C4-2B (cell line): ENCODE measurements at regions not wholly inside any gene's neighbourhood (a gene's known extent, or its start where the extent isn't known, plus 50 kb on each side); places are given as distances from the start of the nearest gene placed in this dataset.

ENCODE experiments used
- ZFX ChIP-seq: fragments of 450-650 bp; IDR thresholded peaks from 2 replicates; pipeline ENCODE4 v1.6.1; 2017
- TF ChIP-seq, protein P1 (sequence below): fragments of 450-650 bp; conservative IDR thresholded peaks from 2 replicates; pipeline ENCODE4 v1.5.1; 2017; ENCODE audit warnings: mild to moderate bottlenecking

DNA sequence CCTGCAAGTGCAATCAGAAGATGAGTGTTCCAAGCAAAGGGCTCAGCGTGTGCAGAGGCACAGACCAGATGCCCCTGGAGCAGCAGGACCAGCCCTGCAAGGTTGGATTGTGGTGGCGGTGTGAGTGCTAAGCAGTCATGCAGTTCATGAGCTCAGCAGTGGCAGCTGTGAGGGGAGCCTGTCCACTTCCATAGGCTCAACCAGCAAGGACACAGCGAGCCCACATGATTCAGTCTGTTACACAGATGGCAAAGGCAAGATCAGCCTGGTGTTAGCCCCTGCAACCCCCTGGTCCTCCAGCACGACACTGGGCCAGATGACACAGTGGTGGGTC is 95.9 kb upstream of the PRR23E start:
- TF ChIP-seq, protein P1, sequence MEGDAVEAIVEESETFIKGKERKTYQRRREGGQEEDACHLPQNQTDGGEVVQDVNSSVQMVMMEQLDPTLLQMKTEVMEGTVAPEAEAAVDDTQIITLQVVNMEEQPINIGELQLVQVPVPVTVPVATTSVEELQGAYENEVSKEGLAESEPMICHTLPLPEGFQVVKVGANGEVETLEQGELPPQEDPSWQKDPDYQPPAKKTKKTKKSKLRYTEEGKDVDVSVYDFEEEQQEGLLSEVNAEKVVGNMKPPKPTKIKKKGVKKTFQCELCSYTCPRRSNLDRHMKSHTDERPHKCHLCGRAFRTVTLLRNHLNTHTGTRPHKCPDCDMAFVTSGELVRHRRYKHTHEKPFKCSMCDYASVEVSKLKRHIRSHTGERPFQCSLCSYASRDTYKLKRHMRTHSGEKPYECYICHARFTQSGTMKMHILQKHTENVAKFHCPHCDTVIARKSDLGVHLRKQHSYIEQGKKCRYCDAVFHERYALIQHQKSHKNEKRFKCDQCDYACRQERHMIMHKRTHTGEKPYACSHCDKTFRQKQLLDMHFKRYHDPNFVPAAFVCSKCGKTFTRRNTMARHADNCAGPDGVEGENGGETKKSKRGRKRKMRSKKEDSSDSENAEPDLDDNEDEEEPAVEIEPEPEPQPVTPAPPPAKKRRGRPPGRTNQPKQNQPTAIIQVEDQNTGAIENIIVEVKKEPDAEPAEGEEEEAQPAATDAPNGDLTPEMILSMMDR, result no peak
- no peak for TF ChIP-seq ZFX
